GM18951 (cell line): ENCODE measurements at regions not wholly inside any gene's neighbourhood (a gene's known extent, or its start where the extent isn't known, plus 50 kb on each side); places are given as distances from the start of the nearest gene placed in this dataset.

Experiments
- POLR2A ChIP-seq: IDR thresholded peaks from 4 replicates; pipeline ENCODE4 v1.6.1; 2011; ENCODE audit warnings: mild to moderate bottlenecking; ENCODE audit not compliant: insufficient read length, insufficient read depth; ENCODE audit errors: extremely low read depth
- in situ Hi-C: fragments of 300-500 bp; cut with MboI; formaldehyde crosslinking; loops from one replicate; pipeline ENCODE4 v1.12.0; 2022; ENCODE audit warnings: low sequenced_read_pairs, mixed read lengths, inconsistent platforms; ENCODE audit not compliant: unreplicated experiment

GRCh38 chr10:56902554-56902953 lies 541.5 kb upstream of the ZWINT start:
- in situ Hi-C loops: no loop called here
- TF ChIP-seq POLR2A: no peak

DNA sequence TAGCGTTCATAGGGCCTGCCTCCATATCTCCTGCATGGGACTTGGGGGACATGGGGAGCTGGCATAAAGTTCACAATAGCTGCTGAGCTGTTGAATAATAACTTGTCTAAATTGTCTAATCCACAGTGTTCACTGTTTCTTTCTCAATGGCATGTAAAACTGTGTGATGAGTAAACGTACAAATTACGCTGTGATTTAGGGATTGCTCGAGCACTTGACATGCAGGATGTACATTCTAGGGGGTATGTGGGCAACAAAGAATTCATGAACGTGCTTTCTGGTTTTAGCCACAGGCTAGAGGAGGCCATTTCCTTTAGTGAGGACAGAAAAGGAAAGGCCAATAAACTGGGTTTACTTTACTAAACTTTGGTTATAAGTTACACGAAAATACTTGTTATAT lies 534.2 kb upstream of the ZWINT start:
- in situ Hi-C loops: no loop called here
- no peak for TF ChIP-seq POLR2A

DNA sequence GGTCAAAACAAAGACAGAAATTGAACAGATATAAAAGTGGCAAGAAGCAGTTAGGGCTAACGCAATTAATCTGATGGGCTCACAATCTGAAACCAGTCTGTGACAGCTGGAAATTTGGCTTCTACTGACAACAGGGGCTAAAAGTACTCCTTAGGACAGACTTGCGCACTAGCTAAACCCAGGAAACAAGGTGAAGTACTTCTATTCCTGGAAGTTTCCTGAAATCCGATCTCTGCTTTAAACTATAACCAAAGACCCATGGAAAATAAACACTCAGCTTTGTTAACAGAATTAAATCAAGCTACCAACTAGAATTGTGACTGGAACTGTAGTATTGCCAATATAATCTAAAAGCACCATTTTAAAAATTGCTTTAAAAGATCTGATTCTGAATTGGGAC lies 520.2 kb upstream of the ZWINT start:
- TF ChIP-seq POLR2A: no peak
- in situ Hi-C loops: no loop called here

DNA sequence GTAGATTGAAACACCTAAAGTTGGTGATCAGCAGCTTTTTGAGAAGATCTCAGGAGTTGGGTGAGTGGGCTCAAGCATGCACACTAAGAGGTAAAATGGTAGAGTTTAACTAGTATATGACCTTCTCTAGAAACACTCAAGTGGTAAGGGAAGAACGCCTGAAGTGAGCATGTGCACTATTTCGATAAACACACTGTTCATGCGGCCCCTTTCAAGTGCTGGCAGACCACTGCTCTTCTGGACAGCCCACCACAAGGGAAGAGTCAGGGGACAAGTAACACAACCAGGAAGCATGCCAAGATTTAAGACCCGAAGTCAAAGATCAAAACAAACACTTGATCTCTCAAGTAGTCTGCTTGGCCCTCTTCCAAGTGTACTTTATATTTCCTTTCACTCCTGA lies 519.5 kb upstream of the ZWINT start:
- in situ Hi-C loops: no loop called here
- TF ChIP-seq POLR2A: no peak

- TF ChIP-seq POLR2A: no peak
- in situ Hi-C loops: no loop called here
Observed at GRCh38 chr10:56874950-56875349, 513.9 kb upstream of the ZWINT start.

GRCh38 chr10:56871160-56871668 lies 510.2 kb upstream of the ZWINT start:
- no peak for TF ChIP-seq POLR2A
- in situ Hi-C loops: no loop called here

GRCh38 chr10:56867236-56867635 lies 506.2 kb upstream of the ZWINT start:
- in situ Hi-C loops: no loop called here
- TF ChIP-seq POLR2A: no peak

GRCh38 chr10:56856569-56856968 lies 495.5 kb upstream of the ZWINT start:
- in situ Hi-C loops: no loop called here
- TF ChIP-seq POLR2A: no peak

DNA sequence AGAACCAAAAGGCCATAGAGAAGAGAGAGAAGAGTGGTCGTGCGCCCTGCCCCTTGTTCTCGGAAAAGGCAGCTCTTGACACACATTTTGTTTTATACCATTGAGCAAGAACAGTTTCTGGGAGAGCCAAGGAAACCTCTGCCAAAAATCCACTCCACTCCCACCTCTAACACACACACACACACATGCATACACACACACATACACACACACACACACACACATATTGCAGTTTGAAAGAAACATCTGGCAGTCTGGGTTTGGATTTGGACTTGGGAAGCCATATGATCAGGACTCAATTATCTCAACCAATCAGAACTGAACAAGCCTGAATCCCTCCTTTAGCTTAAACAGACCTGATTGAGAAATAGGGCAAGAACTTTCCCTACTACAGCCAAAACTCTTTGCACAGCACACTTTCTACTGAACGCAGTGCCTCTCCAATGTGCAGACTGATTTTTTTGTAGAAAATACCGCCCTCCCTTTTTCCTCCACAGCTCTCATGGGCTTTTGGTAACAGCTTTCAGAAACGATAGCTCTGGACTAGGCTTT lies 484.0 kb upstream of the ZWINT start:
- no peak for TF ChIP-seq POLR2A
- in situ Hi-C loops: no loop called here

DNA sequence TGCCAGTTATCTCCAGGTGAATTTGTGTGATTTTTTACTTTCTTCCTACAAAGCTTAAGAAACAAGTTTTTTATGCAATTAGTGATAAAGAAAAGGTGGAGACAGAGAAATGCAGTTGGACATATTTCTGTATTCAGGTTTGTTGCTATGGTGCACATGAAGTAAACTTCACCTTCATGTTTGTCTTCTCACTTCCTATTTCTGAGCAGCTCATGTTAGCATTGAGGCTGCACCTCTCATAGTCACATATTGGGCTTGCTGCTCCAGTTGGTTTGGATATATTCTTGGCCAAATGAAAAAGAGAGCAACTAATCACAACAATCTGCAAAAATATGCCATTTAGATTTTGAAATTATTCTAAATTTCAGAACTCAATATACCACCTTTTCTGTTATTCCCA lies 475.6 kb upstream of the ZWINT start:
- TF ChIP-seq POLR2A: no peak
- in situ Hi-C loops: no loop called here

DNA sequence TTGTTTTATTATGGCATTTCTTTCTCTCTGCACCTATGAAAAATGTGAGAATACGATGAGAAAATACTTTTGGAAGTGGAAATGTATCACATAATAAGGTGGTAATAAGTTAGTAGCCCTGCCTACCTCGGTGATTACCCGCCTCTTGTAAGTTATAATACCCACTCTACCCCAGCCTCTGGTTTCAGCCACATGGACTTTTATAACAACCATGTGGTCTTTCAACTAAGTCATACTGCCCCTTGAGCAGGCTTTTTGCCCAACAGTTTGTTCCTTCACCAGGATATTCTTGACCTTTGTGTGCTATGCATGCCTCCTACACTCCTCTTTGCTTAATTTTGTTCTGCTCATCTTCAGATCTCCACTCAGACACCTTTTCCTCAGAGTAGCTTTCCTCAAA lies 470.6 kb upstream of the ZWINT start:
- in situ Hi-C loops: no loop called here
- no peak for TF ChIP-seq POLR2A

DNA sequence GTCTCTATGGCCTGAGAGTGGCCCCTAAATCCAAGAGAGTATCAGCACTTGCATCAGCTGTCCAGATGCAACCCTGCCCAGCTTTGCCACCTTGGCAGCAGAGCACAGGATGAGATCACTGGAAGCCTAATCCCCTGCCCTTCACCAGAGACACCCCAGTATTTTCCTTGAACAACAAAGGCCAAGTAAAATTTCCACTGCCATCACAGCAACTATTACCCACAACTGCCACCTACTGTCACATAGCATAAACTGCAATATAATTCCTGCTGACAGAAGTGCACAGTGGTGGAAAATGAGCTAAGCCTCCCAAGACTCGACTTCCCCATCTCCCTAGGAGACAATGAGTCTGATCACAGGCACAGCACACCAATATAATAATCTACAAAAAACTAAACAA lies 462.8 kb upstream of the ZWINT start:
- in situ Hi-C loops: no loop called here
- no peak for TF ChIP-seq POLR2A

- TF ChIP-seq POLR2A: no peak
- in situ Hi-C loops: no loop called here
Observed at GRCh38 chr10:56805022-56805421, 444.0 kb upstream of the ZWINT start.

DNA sequence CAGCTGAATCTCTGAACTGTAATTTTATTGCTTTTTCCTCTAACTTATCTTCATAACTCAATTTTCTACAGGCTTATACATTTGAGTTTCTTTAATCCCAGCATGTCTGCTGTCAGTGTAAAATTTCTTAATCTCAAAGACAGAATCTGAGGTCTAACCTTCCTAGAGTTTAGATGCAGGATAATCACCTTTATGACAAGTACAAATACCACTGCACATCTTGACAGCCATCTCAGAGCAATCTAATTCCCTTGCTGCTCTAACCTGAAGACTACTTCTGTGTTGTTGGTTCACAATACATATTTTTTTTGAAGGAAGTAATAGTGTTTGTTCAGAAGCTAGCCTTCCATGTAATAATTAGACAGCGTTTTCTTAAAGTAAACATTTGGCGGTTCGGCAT lies 424.2 kb upstream of the ZWINT start:
- TF ChIP-seq POLR2A: no peak
- in situ Hi-C loops: no loop called here

- no peak for TF ChIP-seq POLR2A
- in situ Hi-C loops: no loop called here
Observed at GRCh38 chr10:56782503-56782902, 421.4 kb upstream of the ZWINT start.

DNA sequence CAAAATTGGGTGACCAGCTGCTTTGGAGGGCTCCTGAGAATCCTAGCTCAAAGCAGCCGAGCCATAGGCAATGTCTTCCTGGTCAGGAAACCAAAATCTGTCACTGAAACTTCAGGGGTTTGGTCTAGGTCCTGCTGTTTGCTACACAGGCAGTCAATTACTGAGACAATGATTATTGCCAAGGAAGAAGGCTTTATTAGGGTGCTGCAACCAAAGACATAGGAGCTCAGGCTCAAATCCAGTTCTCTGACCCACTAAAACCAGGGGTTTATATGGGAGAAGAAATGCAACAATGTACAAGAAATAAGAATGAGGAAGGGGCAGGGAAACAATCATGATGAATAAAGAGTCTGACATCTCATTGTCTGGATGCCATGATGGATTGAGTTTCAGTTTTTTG lies 410.3 kb upstream of the ZWINT start:
- in situ Hi-C loops: no loop called here
- TF ChIP-seq POLR2A: no peak

DNA sequence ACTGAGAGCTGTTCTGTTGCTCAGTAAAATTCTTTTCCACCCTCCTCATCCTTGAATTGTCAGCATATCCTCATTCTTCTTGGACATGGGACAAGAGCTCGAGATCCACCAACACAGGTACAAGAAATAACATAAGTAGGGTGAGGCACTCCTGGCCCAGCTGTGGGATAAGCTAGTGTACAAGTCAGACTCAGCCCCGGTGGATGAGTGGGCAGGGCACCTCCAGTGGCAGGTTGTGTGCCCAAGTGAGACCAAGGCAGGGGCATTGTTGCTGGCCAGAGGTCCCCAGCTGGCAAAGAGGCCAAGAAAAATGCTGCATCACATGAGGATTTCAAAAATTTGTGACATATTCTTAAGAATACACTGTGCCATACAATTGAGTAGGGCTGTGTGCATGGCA lies 402.0 kb upstream of the ZWINT start:
- in situ Hi-C loops: no loop called here
- TF ChIP-seq POLR2A: no peak
